Mesenchymal stem cell (in vitro differentiated cells and primary cell): ENCODE measurements at regions not wholly inside any gene's neighbourhood (a gene's known extent, or its start where the extent isn't known, plus 50 kb on each side); places are given as distances from the start of the nearest gene placed in this dataset.
A peak's percentile ranks its signal among the peaks of the same experiment; 100 is the strongest.

ENCODE experiments used
- DNase-seq: peaks from one replicate; pipeline ENCODE4 v3.0.0-alpha.2; 2013
- H2AFZ ChIP-seq: one replicate; pipeline ENCODE4 v1.6.1; 2013; ENCODE audit warnings: low read depth, mild to moderate bottlenecking, control low read depth, inconsistent platforms, low read length, moderate library complexity
- H2AK5ac ChIP-seq: 2 replicates; pipeline ENCODE4 v1.6.1; 2013; ENCODE audit warnings: low read length, moderate library complexity, mild to moderate bottlenecking, inconsistent platforms; ENCODE audit not compliant: severe bottlenecking
- H2BK120ac ChIP-seq: one replicate; pipeline ENCODE4 v1.6.1; 2013; ENCODE audit warnings: low read depth, mild to moderate bottlenecking, inconsistent platforms, low read length, moderate library complexity
- H2BK12ac ChIP-seq, 2 experiments: one replicate each; pipeline ENCODE4 v1.6.1; 2013; ENCODE audit warnings: inconsistent platforms in 2 of 2, low read length in 2 of 2, mild to moderate bottlenecking in 2 of 2, moderate library complexity in 2 of 2, control low read depth in 1 of 2
- H2BK15ac ChIP-seq: one replicate; pipeline ENCODE4 v1.6.1; 2013; ENCODE audit warnings: mild to moderate bottlenecking, low read depth, inconsistent platforms; ENCODE audit not compliant: poor library complexity, severe bottlenecking
- H2BK5ac ChIP-seq: 2 replicates; pipeline ENCODE4 v1.6.1; 2013; ENCODE audit warnings: low read depth, mild to moderate bottlenecking, low read length, control low read depth, inconsistent platforms; ENCODE audit not compliant: poor library complexity, severe bottlenecking
- H3K14ac ChIP-seq, 2 experiments: one replicate each; pipeline ENCODE4 v1.6.1; 2013; ENCODE audit warnings: inconsistent platforms in 2 of 2, low read length in 2 of 2, control low read depth in 1 of 2, mild to moderate bottlenecking in 1 of 2, moderate library complexity in 1 of 2
- H3K18ac ChIP-seq, 2 experiments: one replicate each; pipeline ENCODE4 v1.6.1; 2013; ENCODE audit warnings: inconsistent platforms in 2 of 2, low read length in 2 of 2, control low read depth in 1 of 2, low read depth in 1 of 2, mild to moderate bottlenecking in 1 of 2
- H3K23ac ChIP-seq, 2 experiments: one replicate each; pipeline ENCODE4 v1.6.1; 2013; ENCODE audit warnings: inconsistent platforms in 2 of 2, low read length in 2 of 2, mild to moderate bottlenecking in 2 of 2, moderate library complexity in 2 of 2, control low read depth in 1 of 2
- H3K27ac ChIP-seq: 2 replicates; pipeline ENCODE4 v1.5.1; 2013; ENCODE audit warnings: mild to moderate bottlenecking, moderate library complexity, low read length, control low read depth, inconsistent platforms; ENCODE audit not compliant: poor library complexity, severe bottlenecking
- H3K27me3 ChIP-seq, 2 experiments: 2 replicates each; pipeline versions ENCODE4 v1.6.1 to v1.7.0; 2013; ENCODE audit warnings: low read length in 2 of 2, mild to moderate bottlenecking in 2 of 2, moderate library complexity in 2 of 2, control low read depth in 1 of 2, inconsistent platforms in 1 of 2; ENCODE audit not compliant: control insufficient read depth in 1 of 2, insufficient read depth in 1 of 2
- H3K36me3 ChIP-seq, 2 experiments: 2 replicates each; pipeline versions ENCODE4 v1.6.1 to v1.7.0; 2013; ENCODE audit warnings: low read length in 2 of 2, control low read depth in 1 of 2, inconsistent platforms in 1 of 2, low read depth in 1 of 2, mild to moderate bottlenecking in 1 of 2; ENCODE audit not compliant: insufficient read depth in 2 of 2, control insufficient read depth in 1 of 2
- H3K4ac ChIP-seq, 2 experiments: one replicate each; pipeline ENCODE4 v1.6.1; 2013; ENCODE audit warnings: inconsistent platforms in 2 of 2, low read length in 2 of 2, mild to moderate bottlenecking in 2 of 2, moderate library complexity in 2 of 2, control low read depth in 1 of 2, low read depth in 1 of 2
- H3K4me1 ChIP-seq: 2 replicates; pipeline ENCODE4 v1.6.1; 2013; ENCODE audit warnings: low read depth, low read length, control low read depth; ENCODE audit not compliant: control insufficient read depth, insufficient read depth
- H3K4me2 ChIP-seq: 2 replicates; pipeline ENCODE4 v1.6.1; 2013; ENCODE audit warnings: low read length, mild to moderate bottlenecking, inconsistent platforms; ENCODE audit not compliant: poor library complexity, severe bottlenecking
- H3K4me3 ChIP-seq, 2 experiments: 2 replicates each; pipeline versions ENCODE4 v1.5.1 to v1.7.0; 2013; ENCODE audit warnings: low read length in 2 of 2, mild to moderate bottlenecking in 2 of 2, control low read depth in 1 of 2, low read depth in 1 of 2; ENCODE audit not compliant: insufficient read depth in 1 of 2
- H3K79me1 ChIP-seq: replicated peaks from 2 replicates; pipeline ENCODE4 v1.6.1; 2013; ENCODE audit warnings: mild to moderate bottlenecking, control low read depth, low read length, inconsistent platforms; ENCODE audit not compliant: poor library complexity, severe bottlenecking
- H3K9ac ChIP-seq: 2 replicates; pipeline ENCODE4 v1.7.0; 2013; ENCODE audit warnings: mild to moderate bottlenecking, low read length, moderate library complexity
- H3K9me3 ChIP-seq: 2 replicates; pipeline ENCODE4 v1.7.0; 2013; ENCODE audit warnings: mild to moderate bottlenecking, low read length; ENCODE audit not compliant: control insufficient read depth
- H4K8ac ChIP-seq: one replicate; pipeline ENCODE4 v1.6.1; 2013; ENCODE audit warnings: inconsistent platforms, mild to moderate bottlenecking, low read length, moderate library complexity
- H4K91ac ChIP-seq: one replicate; pipeline ENCODE4 v1.6.1; 2013; ENCODE audit warnings: mild to moderate bottlenecking, low read length, inconsistent platforms
- WGBS: methylation state at CpG from one replicate; pipeline ENCODE4 v1.1.7; 2013; ENCODE audit warnings: mixed read lengths; 5-methylcytosine and 5-hydroxymethylcytosine counted together

- DNase-seq: no peak
- Histone ChIP-seq H3K4me3 (no peak overlapping the region), H3K4me2 (no peak overlapping the region), H3K27ac (no peak overlapping the region), H4K8ac (no peak overlapping the region), H3K23ac (no peak overlapping the region), H2BK15ac (no peak overlapping the region), H3K18ac (no peak overlapping the region), H4K91ac (peak overlapping the region; percentile 41), H3K9me3 (no peaks in the 10 kb centered on the region), H3K9ac (no peak overlapping the region), H3K27me3 (no peaks in the 10 kb centered on the region), H3K36me3 (no peaks in the 10 kb centered on the region), H2BK12ac (no peak overlapping the region), H2BK5ac (no peak overlapping the region), H2AFZ (no peak overlapping the region), H2AK5ac (no peak overlapping the region), H3K79me1 (no peaks in the 10 kb centered on the region), H3K4me1 (no peaks in the 10 kb centered on the region), H3K14ac (no peak overlapping the region), H3K4ac (no peak overlapping the region), H2BK120ac (no peak overlapping the region)
- 76% methylated on average over 19 of the region's 19 CpGs for WGBS
Observed at GRCh38 chr11:134665571-134666270, 253.7 kb upstream of the B3GAT1 start.

DNA sequence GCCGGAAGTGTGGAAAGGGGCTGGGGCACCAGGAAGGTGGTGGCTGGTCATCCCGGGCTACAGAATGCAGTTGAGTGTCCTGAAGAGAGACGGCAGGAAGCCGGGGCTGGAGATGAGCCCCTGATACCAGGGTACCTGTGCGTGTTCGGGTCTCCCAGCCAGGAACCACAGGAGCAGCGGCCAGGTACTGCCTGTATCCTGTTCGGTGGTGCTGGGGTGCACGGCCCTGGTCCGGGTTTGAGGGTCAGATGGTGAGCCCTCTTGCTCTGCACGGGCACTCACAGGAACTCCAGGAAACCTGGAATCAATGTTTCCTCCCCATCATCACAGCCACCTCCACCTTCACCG is 253.1 kb upstream of the B3GAT1 start:
- H3K9ac ChIP-seq: no peak overlapping the region
- H3K36me3 ChIP-seq: no peaks in the 10 kb centered on the region
- no peak overlapping the region for H3K4me3 ChIP-seq

DNA sequence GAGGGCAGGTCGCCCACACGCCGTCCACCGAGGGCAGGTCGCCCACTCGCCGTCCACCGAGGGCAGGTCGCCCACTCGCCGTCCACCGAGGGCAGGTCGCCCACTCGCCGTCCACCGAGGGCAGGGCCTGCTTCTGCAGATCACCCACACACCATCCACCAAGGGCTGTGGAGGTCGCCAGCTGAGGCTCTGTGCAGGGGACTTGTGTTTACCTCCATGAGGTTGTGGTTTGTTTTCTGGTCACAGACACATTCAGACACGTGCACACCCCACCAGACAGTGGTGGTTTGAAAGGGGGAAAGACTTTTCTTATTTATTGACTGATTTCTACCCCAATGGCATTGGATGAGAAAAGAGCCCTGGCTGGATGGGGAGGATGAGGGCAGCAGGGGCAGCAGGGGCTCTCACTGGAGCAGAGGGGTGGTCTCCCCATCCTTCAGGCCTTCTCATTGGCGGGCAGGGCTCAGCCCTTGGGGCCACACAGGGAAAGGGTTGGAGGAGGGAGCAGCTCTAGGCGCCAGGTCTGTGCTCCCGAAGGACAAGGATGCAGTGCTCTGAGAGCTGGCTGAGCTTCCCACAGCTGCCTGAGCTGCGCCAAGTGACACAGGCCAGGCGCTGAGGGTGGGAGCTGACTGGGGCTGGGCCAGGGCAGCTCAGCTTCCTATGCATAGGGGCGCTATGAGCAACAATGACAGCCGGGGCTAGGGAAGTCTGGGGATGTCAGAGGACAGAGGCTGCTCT is 252.6 kb upstream of the B3GAT1 start:
- Histone ChIP-seq H3K27me3 (no peaks in the 10 kb centered on the region), H3K4me1 (no peaks in the 10 kb centered on the region), H2AK5ac (no peak overlapping the region), H3K4ac (no peak overlapping the region), H3K14ac (no peak overlapping the region), H2BK5ac (no peak overlapping the region), H3K4me3 (no peak overlapping the region), H3K9ac (no peak overlapping the region), H3K18ac (no peak overlapping the region), H3K36me3 (no peaks in the 10 kb centered on the region), H4K8ac (no peak overlapping the region), H3K23ac (no peak overlapping the region), H3K27ac (no peak overlapping the region), H2BK12ac (no peak overlapping the region), H4K91ac (no peak overlapping the region), H2AFZ (no peak overlapping the region), H3K4me2 (no peak overlapping the region), H2BK120ac (no peak overlapping the region), H3K79me1 (no peaks in the 10 kb centered on the region), H2BK15ac (no peak overlapping the region), H3K9me3 (no peaks in the 10 kb centered on the region)
- no peak for DNase-seq
- 67% methylated on average over 7 of the region's 25 CpGs for WGBS

More for the DNA sequence above, 253.1 kb upstream of the B3GAT1 start:
- Histone ChIP-seq H4K91ac (no peak overlapping the region), H3K14ac (no peak overlapping the region), H2BK120ac (no peak overlapping the region), H3K23ac (no peak overlapping the region), H3K4ac (no peak overlapping the region), H3K18ac (no peak overlapping the region), H3K79me1 (no peaks in the 10 kb centered on the region), H2AK5ac (no peak overlapping the region), H3K4me1 (no peaks in the 10 kb centered on the region), H2AFZ (no peak overlapping the region), H3K27me3 (no peaks in the 10 kb centered on the region), H2BK12ac (no peak overlapping the region), H3K4me2 (no peak overlapping the region), H3K27ac (no peak overlapping the region), H2BK15ac (no peak overlapping the region), H2BK5ac (no peak overlapping the region), H3K9me3 (no peaks in the 10 kb centered on the region), H4K8ac (no peak overlapping the region)
- 77% methylated on average over 12 of the region's 12 CpGs for WGBS
- no peak for DNase-seq

- Histone ChIP-seq H4K8ac (no peak overlapping the region), H2BK15ac (no peak overlapping the region), H4K91ac (no peak overlapping the region), H3K9ac (no peak overlapping the region), H3K9me3 (peaks cover under 1% of the 10 kb centered on the region), H3K23ac (no peak overlapping the region), H3K27ac (no peak overlapping the region), H2BK120ac (no peak overlapping the region), H3K4me1 (no peaks in the 10 kb centered on the region), H3K27me3 (no peaks in the 10 kb centered on the region), H2AFZ (no peak overlapping the region), H3K4ac (no peak overlapping the region), H3K4me2 (no peak overlapping the region), H2BK12ac (no peak overlapping the region), H2AK5ac (no peak overlapping the region), H3K14ac (no peak overlapping the region), H3K79me1 (no peaks in the 10 kb centered on the region), H3K18ac (no peak overlapping the region), H3K4me3 (no peak overlapping the region), H3K36me3 (no peaks in the 10 kb centered on the region), H2BK5ac (no peak overlapping the region)
- DNase-seq: no peak
- WGBS: 77% methylated on average over 11 of the region's 11 CpGs
Observed at GRCh38 chr11:134663506-134664313, 251.7 kb upstream of the B3GAT1 start.
